ENCODE measurements at regions not wholly inside any gene's neighbourhood (a gene's known extent, or its start where the extent isn't known, plus 50 kb on each side); places are given as distances from the start of the nearest gene placed in this dataset.

DNA sequence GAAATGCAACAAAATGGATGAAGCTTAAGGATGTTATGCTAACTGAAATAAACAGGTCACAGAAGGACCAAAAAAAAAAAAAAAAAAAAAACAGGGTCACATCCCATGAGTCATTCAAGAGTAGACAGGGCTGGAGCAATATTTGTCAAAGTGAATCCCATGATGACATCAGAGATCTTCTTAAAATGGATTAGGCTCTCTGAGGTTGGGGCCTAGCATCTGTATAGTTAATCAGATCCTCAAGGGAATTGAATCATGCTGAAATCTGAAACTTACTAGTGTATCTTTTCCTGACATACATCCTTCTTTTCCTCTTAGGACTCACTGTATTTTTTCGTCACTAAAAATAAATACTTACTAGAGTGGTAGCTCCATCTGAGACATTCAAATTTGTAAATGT lies 380.6 kb upstream of the NXPH2 start:
- TF ChIP-seq, protein P1, sequence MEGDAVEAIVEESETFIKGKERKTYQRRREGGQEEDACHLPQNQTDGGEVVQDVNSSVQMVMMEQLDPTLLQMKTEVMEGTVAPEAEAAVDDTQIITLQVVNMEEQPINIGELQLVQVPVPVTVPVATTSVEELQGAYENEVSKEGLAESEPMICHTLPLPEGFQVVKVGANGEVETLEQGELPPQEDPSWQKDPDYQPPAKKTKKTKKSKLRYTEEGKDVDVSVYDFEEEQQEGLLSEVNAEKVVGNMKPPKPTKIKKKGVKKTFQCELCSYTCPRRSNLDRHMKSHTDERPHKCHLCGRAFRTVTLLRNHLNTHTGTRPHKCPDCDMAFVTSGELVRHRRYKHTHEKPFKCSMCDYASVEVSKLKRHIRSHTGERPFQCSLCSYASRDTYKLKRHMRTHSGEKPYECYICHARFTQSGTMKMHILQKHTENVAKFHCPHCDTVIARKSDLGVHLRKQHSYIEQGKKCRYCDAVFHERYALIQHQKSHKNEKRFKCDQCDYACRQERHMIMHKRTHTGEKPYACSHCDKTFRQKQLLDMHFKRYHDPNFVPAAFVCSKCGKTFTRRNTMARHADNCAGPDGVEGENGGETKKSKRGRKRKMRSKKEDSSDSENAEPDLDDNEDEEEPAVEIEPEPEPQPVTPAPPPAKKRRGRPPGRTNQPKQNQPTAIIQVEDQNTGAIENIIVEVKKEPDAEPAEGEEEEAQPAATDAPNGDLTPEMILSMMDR (IDR thresholded peaks at IDR 0.05): no peak
- TF ChIP-seq EZH2 (IDR thresholded peaks at IDR 0.05; ENCODE audit: borderline replicate concordance, insufficient read depth, low read depth, low read length, poor library complexity, severe bottlenecking): no peak

Measured in B cell (primary cell).